ENCODE measurements at regions not wholly inside any gene's neighbourhood (a gene's known extent, or its start where the extent isn't known, plus 50 kb on each side); places are given as distances from the start of the nearest gene placed in this dataset.

DNA sequence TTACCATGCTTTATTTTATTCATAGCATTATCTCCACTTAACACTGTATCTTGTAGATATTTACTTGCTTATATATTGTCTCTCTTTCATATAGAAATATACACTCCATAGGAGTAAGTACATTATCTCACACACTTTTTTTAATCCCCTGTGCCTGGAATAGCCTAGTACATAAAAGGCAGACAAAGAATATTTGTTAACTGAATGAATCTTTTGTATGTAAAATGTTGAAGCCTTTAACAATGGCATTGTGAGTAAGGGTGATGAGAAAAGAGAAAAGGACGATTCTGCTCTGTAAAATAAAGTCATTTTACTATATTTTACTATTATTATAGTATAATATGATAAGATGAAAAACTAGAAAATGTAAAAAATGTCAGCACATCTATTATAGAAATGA, 97.7 kb upstream of the PDHA2 start (continued):
- no peak for TF ChIP-seq USF1 (CRISPR knock-in tag; IDR thresholded peaks at IDR 0.05)
- TF ChIP-seq, protein P1, sequence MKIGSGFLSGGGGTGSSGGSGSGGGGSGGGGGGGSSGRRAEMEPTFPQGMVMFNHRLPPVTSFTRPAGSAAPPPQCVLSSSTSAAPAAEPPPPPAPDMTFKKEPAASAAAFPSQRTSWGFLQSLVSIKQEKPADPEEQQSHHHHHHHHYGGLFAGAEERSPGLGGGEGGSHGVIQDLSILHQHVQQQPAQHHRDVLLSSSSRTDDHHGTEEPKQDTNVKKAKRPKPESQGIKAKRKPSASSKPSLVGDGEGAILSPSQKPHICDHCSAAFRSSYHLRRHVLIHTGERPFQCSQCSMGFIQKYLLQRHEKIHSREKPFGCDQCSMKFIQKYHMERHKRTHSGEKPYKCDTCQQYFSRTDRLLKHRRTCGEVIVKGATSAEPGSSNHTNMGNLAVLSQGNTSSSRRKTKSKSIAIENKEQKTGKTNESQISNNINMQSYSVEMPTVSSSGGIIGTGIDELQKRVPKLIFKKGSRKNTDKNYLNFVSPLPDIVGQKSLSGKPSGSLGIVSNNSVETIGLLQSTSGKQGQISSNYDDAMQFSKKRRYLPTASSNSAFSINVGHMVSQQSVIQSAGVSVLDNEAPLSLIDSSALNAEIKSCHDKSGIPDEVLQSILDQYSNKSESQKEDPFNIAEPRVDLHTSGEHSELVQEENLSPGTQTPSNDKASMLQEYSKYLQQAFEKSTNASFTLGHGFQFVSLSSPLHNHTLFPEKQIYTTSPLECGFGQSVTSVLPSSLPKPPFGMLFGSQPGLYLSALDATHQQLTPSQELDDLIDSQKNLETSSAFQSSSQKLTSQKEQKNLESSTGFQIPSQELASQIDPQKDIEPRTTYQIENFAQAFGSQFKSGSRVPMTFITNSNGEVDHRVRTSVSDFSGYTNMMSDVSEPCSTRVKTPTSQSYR (CRISPR knock-in tag; IDR thresholded peaks at IDR 0.05) = no peak
- no peak for TF ChIP-seq SOX15 (CRISPR knock-in tag; IDR thresholded peaks at IDR 0.05)
- TF ChIP-seq, protein P2, sequence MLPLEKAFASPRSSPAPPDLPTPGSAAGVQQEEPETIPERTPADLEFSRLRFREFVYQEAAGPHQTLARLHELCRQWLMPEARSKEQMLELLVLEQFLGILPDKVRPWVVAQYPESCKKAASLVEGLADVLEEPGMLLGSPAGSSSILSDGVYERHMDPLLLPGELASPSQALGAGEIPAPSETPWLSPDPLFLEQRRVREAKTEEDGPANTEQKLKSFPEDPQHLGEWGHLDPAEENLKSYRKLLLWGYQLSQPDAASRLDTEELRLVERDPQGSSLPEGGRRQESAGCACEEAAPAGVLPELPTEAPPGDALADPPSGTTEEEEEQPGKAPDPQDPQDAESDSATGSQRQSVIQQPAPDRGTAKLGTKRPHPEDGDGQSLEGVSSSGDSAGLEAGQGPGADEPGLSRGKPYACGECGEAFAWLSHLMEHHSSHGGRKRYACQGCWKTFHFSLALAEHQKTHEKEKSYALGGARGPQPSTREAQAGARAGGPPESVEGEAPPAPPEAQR (CRISPR knock-in tag; IDR thresholded peaks at IDR 0.05) = no peak
- TF ChIP-seq CDX4 (CRISPR knock-in tag; IDR thresholded peaks at IDR 0.05; ENCODE audit: borderline replicate concordance) = no peak

DNA sequence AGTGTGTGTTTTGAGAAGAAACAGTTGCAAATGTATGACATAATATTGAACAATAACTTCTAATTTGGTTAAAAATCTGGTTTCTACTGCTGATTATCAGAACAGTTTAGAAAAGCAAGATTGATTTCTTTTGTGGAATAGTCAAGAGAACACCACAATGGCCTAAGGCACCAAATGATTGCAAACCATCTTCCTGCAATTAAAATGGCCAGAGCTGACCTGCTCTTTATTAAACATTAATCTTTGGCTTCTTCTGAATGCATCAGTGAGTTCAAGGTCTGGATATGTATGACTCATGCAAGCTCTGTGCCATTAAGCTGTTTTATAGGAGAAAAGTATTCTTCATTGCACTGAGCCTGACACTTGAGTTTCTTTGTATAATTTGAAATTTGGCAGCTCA, 107.8 kb upstream of the PDHA2 start:
- Mint-ChIP-seq H3K27ac (no peak overlapping the region), H3K36me3 (peaks cover 7% of the 10 kb centered on the region), H3K9me3 (peaks cover 14% of the 10 kb centered on the region), H3K27me3 (ENCODE audit: low read depth) (no peaks in the 10 kb centered on the region), H3K4me1 (peaks cover 29% of the 10 kb centered on the region), H3K4me3 (no peak overlapping the region)
- ChIA-PET CTCF (no interaction called here), POLR2A (no interaction called here)
- DNase-seq (ENCODE audit: low spot score) = no peak
- TF ChIP-seq RELA (CRISPR knock-in tag; IDR thresholded peaks at IDR 0.05; ENCODE audit: borderline replicate concordance) (no peak), TEAD4 (CRISPR knock-in tag; IDR thresholded peaks at IDR 0.05) (no peak)
- TF ChIP-seq, protein P3, sequence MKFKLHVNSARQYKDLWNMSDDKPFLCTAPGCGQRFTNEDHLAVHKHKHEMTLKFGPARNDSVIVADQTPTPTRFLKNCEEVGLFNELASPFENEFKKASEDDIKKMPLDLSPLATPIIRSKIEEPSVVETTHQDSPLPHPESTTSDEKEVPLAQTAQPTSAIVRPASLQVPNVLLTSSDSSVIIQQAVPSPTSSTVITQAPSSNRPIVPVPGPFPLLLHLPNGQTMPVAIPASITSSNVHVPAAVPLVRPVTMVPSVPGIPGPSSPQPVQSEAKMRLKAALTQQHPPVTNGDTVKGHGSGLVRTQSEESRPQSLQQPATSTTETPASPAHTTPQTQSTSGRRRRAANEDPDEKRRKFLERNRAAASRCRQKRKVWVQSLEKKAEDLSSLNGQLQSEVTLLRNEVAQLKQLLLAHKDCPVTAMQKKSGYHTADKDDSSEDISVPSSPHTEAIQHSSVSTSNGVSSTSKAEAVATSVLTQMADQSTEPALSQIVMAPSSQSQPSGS (CRISPR knock-in tag; IDR thresholded peaks at IDR 0.05; ENCODE audit: borderline replicate concordance, low read depth) = no peak
- ATAC-seq = no peak

DNA sequence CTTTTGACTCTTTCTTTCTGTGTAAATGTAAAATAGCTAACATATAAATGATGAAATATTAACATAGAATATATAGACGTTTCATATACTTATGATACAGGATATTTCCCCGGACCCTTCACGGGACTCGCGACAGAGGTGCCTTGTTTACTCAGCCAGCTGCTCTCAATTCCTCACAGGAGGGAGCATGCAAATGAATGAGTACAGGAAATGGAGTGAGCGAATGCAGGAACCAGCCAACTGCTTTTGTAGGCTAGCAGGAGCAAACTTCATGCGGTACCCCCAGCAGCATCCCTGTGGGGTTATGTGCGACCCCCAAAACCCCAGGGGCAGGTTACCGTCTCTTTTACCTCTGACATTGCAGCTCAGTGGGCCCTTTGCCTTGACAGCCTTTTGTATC, 110.3 kb upstream of the PDHA2 start:
- Mint-ChIP-seq H3K27ac (peak overlapping the region; percentile 84), H3K4me1 (peaks cover 36% of the 10 kb centered on the region), H3K36me3 (peaks cover 2% of the 10 kb centered on the region), H3K9me3 (peaks cover 11% of the 10 kb centered on the region), H3K4me3 (peak overlapping the region; percentile 15), H3K27me3 (ENCODE audit: low read depth) (no peaks in the 10 kb centered on the region)
- ChIA-PET CTCF (no interaction called here), POLR2A (no interaction called here)
- DNase-seq (ENCODE audit: low spot score) (peak; percentile 22), ATAC-seq (peak; percentile 90)
- peak; percentile 79; the same call in 1 of the 2 replicates for TF ChIP-seq FOXK1 (CRISPR knock-in tag; IDR thresholded peaks at IDR 0.05)
- TF ChIP-seq ZNF232 (CRISPR knock-in tag; IDR thresholded peaks at IDR 0.05) = no peak
- TF ChIP-seq ZNF138 (CRISPR knock-in tag; conservative IDR thresholded peaks at IDR 0.05) = 0 out of 2 replicates have a peak, but pooled peaks have one; percentile 13

DNA sequence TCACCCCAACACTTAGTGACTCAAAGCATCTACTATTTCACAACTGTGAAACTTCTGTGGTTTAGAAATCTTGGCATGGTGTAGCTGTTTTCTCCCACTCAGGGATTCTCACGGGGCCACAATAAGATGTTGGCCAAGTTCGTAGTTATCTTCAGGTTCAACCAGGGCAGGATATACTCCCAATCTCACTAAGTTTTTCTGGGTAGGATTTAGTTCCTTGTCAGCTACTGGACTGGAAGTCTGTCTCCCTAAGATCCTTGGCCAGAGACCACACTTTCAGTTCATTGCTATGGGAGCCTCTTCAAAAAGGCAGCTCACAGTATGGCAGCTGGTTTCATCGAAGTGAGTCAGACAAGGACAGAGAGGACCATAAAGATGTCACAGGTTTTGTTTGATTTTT, 111.7 kb upstream of the PDHA2 start:
- Mint-ChIP-seq H3K4me3 (no peak overlapping the region), H3K27me3 (ENCODE audit: low read depth) (no peaks in the 10 kb centered on the region), H3K9me3 (peaks cover 5% of the 10 kb centered on the region; the same call in 1 of the 2 replicates), H3K4me1 (peaks cover 36% of the 10 kb centered on the region), H3K27ac (no peak overlapping the region), H3K36me3 (no peaks in the 10 kb centered on the region)
- TF ChIP-seq, protein P4, sequence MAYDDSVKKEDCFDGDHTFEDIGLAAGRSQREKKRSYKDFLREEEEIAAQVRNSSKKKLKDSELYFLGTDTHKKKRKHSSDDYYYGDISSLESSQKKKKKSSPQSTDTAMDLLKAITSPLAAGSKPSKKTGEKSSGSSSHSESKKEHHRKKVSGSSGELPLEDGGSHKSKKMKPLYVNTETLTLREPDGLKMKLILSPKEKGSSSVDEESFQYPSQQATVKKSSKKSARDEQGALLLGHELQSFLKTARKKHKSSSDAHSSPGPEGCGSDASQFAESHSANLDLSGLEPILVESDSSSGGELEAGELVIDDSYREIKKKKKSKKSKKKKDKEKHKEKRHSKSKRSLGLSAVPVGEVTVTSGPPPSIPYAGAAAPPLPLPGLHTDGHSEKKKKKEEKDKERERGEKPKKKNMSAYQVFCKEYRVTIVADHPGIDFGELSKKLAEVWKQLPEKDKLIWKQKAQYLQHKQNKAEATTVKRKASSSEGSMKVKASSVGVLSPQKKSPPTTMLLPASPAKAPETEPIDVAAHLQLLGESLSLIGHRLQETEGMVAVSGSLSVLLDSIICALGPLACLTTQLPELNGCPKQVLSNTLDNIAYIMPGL (CRISPR knock-in tag; IDR thresholded peaks at IDR 0.05) = no peak
- no peak for TF ChIP-seq SMAD3 (CRISPR knock-in tag; IDR thresholded peaks at IDR 0.05; ENCODE audit: borderline replicate concordance)
- no peak for TF ChIP-seq RORB (CRISPR knock-in tag; IDR thresholded peaks at IDR 0.05)
- TF ChIP-seq RELA (CRISPR knock-in tag; IDR thresholded peaks at IDR 0.05; ENCODE audit: borderline replicate concordance) = no peak
- no peak for TF ChIP-seq ZNF263 (CRISPR knock-in tag; IDR thresholded peaks at IDR 0.05; ENCODE audit: low read depth)
- no peak for TF ChIP-seq CDX4 (CRISPR knock-in tag; IDR thresholded peaks at IDR 0.05; ENCODE audit: borderline replicate concordance)
- ATAC-seq (no peak), DNase-seq (ENCODE audit: low spot score) (no peak)
- POLR2A ChIA-PET = interaction anchor here (0.5 kb wide), 1 partner anchor 170 kb away, joined by 11 read pairs; no protein-coding TSS in a partner anchor
- CTCF ChIA-PET = no interaction called here

Measured in WTC11 (cell line).